Upper lobe of left lung (tissue), 4 donors: ENCODE measurements at regions not wholly inside any gene's neighbourhood (a gene's known extent, or its start where the extent isn't known, plus 50 kb on each side); places are given as distances from the start of the nearest gene placed in this dataset.

Experiments
- CTCF ChIP-seq, 6 experiments: fragments of 450-650 bp in 4 of 6; fragments of 200-600 bp in 2 of 6; sonication (generic) in 2 of 6; IDR thresholded peaks; one replicate each; pipeline ENCODE4 v1.5.1; 2016 to 2019; ENCODE audit warnings: antibody characterized with exemption in 6 of 6
- EP300 ChIP-seq, 4 donors: sonication (generic); formaldehyde crosslinking; IDR thresholded peaks; one replicate each; pipeline ENCODE4 v1.5.1; 2017; ENCODE audit warnings: antibody characterized with exemption in 4 of 4, control low read depth in 2 of 4
- POLR2A ChIP-seq, 4 donors: fragments of 450-650 bp; IDR thresholded peaks; one replicate each; pipeline ENCODE4 v1.5.1; 2016 to 2017; ENCODE audit warnings: antibody characterized with exemption in 4 of 4, mild to moderate bottlenecking in 2 of 4
- POLR2AphosphoS5 ChIP-seq, 2 donors: sonication (generic); formaldehyde crosslinking; IDR thresholded peaks; one replicate each; pipeline ENCODE4 v1.5.1; 2017; ENCODE audit warnings: antibody characterized with exemption in 2 of 2

DNA sequence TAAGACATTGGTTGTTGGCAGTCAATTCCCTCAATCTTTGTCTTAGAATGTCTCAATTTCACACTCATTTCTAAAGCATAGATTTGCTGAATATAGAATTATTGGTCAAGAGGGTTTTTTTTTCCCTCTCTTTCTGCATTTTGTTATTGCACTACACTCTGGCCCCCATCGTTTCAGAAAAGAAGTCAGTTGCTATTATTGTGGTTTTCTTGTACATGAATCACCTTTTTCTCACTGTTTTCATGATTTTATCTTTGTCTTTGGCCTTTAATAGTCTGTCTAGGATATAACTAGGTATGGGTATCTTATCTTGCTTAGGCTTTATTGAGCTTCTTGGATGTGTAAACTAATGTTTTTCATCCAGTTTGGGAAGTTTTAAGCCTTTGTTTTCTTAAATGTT lies 194.3 kb upstream of the DAAM1 start:
- TF ChIP-seq POLR2A (IDR thresholded peaks at IDR 0.05) (no peak), CTCF (IDR thresholded peaks at IDR 0.05) (no peak), POLR2AphosphoS5 (IDR thresholded peaks at IDR 0.05) (no peak), EP300 (IDR thresholded peaks at IDR 0.05) (no peak)
